MM.1S (cell line): ENCODE measurements at regions not wholly inside any gene's neighbourhood (a gene's known extent, or its start where the extent isn't known, plus 50 kb on each side); places are given as distances from the start of the nearest gene placed in this dataset.

Source experiments
- EZH2 ChIP-seq: fragments of 300-600 bp; sonication (generic); optimal IDR thresholded peaks from 2 replicates; pipeline ENCODE3; 2017; ENCODE audit warnings: low read depth, mild to moderate bottlenecking, antibody characterized with exemption, low read length, mixed read lengths
- EZH2phosphoT487 ChIP-seq: fragments of 300-600 bp; sonication (generic); IDR thresholded peaks from 2 replicates; pipeline ENCODE4 v1.6.1; 2018; ENCODE audit warnings: antibody characterized with exemption, low read length

GRCh38 chr10:10110844-10111490, 906.7 kb upstream of the CELF2 start:
- TF ChIP-seq EZH2phosphoT487 (no peak), EZH2 (no peak)
